B cell (primary cell): ENCODE measurements at regions not wholly inside any gene's neighbourhood (a gene's known extent, or its start where the extent isn't known, plus 50 kb on each side); places are given as distances from the start of the nearest gene placed in this dataset.

Experiments used
- EZH2 ChIP-seq: IDR thresholded peaks from 2 replicates; pipeline ENCODE4 v1.6.1; 2012; ENCODE audit warnings: borderline replicate concordance, low read depth, mild to moderate bottlenecking, moderate library complexity, low read length; ENCODE audit not compliant: insufficient read depth, poor library complexity, severe bottlenecking
- TF ChIP-seq, protein P1 (sequence below): fragments of 200-600 bp; IDR thresholded peaks from one replicate; pipeline ENCODE4 v1.8.0; 2022; ENCODE audit warnings: antibody characterized with exemption, mild to moderate bottlenecking

GRCh38 chr1:4062560-4062959 is 162.5 kb upstream of the C1orf174 start:
- TF ChIP-seq EZH2, result no peak
- TF ChIP-seq, protein P1, sequence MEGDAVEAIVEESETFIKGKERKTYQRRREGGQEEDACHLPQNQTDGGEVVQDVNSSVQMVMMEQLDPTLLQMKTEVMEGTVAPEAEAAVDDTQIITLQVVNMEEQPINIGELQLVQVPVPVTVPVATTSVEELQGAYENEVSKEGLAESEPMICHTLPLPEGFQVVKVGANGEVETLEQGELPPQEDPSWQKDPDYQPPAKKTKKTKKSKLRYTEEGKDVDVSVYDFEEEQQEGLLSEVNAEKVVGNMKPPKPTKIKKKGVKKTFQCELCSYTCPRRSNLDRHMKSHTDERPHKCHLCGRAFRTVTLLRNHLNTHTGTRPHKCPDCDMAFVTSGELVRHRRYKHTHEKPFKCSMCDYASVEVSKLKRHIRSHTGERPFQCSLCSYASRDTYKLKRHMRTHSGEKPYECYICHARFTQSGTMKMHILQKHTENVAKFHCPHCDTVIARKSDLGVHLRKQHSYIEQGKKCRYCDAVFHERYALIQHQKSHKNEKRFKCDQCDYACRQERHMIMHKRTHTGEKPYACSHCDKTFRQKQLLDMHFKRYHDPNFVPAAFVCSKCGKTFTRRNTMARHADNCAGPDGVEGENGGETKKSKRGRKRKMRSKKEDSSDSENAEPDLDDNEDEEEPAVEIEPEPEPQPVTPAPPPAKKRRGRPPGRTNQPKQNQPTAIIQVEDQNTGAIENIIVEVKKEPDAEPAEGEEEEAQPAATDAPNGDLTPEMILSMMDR, result no peak
